Naive thymus-derived CD4-positive, alpha-beta T cell (primary cell): ENCODE measurements at regions not wholly inside any gene's neighbourhood (a gene's known extent, or its start where the extent isn't known, plus 50 kb on each side); places are given as distances from the start of the nearest gene placed in this dataset.

Source experiments
- ATAC-seq: fragments of 150-1000 bp; cut with Tn5 transposase; 2 replicates; pipeline ENCODE4 v1.10.0; 2021; ENCODE audit warnings: mild to moderate bottlenecking, moderate library complexity
- CTCF ChIA-PET: fragments of 350-600 bp; sonication (Branson Sonifier 250); formaldehyde crosslinking; loops from one replicate; lab custom pipeline; 2021; ENCODE audit warnings: antibody characterized with exemption; lab: Charles Lee
- POLR2A ChIA-PET: fragments of 350-600 bp; sonication (Branson Sonifier 250); formaldehyde crosslinking; loops from one replicate; lab custom pipeline; 2021; ENCODE audit warnings: antibody characterized with exemption, inconsistent platforms; lab: Charles Lee
- DNase-seq, 9 donors: peaks; one replicate each; pipeline versions ENCODE4 v3.0.0 to v3.0.0-alpha.2; 2020 to 2022; ENCODE audit warnings: mixed read lengths in 1 of 9
- H3K27ac ChIP-seq: one replicate; pipeline ENCODE4 v1.7.0; 2013; ENCODE audit warnings: mild to moderate bottlenecking, low read depth, low read length, moderate library complexity
- H3K27me3 ChIP-seq, 2 donors: one replicate each; pipeline ENCODE4 v1.7.0; 2013; ENCODE audit warnings: low read length in 2 of 2, mild to moderate bottlenecking in 2 of 2, moderate library complexity in 2 of 2; ENCODE audit not compliant: control insufficient read depth in 2 of 2, insufficient read depth in 2 of 2
- H3K36me3 ChIP-seq, 3 experiments: 1 replicate in 2 of 3; 2 replicates in 1 of 3; pipeline ENCODE4 v1.7.0; 2013; ENCODE audit warnings: low read length in 3 of 3, mild to moderate bottlenecking in 3 of 3, moderate library complexity in 1 of 3; ENCODE audit not compliant: insufficient read depth in 3 of 3, control insufficient read depth in 2 of 3
- H3K4me1 ChIP-seq, 2 donors: one replicate each; pipeline ENCODE4 v1.7.0; 2013; ENCODE audit warnings: low read length in 2 of 2, mild to moderate bottlenecking in 2 of 2, moderate library complexity in 1 of 2; ENCODE audit not compliant: control insufficient read depth in 2 of 2, insufficient read depth in 2 of 2
- H3K4me3 ChIP-seq: 2 replicates; pipeline ENCODE4 v1.7.0; 2013; ENCODE audit warnings: mild to moderate bottlenecking, low read length
- H3K9me3 ChIP-seq, 3 experiments: 1 replicate in 2 of 3; 2 replicates in 1 of 3; pipeline ENCODE4 v1.7.0; 2013; ENCODE audit warnings: low read length in 3 of 3; ENCODE audit not compliant: control insufficient read depth in 2 of 3
- H3K27ac Mint-ChIP-seq, 9 donors: one replicate each; pipeline ENCODE4 v1.8.0; 2020 to 2022; ENCODE audit warnings: mixed read lengths in 9 of 9, mild to moderate bottlenecking in 8 of 9, moderate library complexity in 5 of 9, inconsistent platforms in 2 of 9
- H3K27me3 Mint-ChIP-seq, 5 donors: one replicate each; pipeline ENCODE4 v1.8.0; 2021 to 2022; ENCODE audit warnings: mixed read lengths in 5 of 5, mild to moderate bottlenecking in 1 of 5
- H3K36me3 Mint-ChIP-seq, 5 donors: one replicate each; pipeline ENCODE4 v1.8.0; 2020 to 2022; ENCODE audit warnings: mixed read lengths in 5 of 5, mild to moderate bottlenecking in 3 of 5, inconsistent platforms in 1 of 5
- H3K4me1 Mint-ChIP-seq, 7 donors: one replicate each; pipeline ENCODE4 v1.8.0; 2020 to 2022; ENCODE audit warnings: mixed read lengths in 7 of 7, mild to moderate bottlenecking in 3 of 7, inconsistent platforms in 1 of 7
- H3K4me3 Mint-ChIP-seq, 10 donors: one replicate each; pipeline ENCODE4 v1.8.0; 2020 to 2022; ENCODE audit warnings: mild to moderate bottlenecking in 10 of 10, mixed read lengths in 10 of 10, moderate library complexity in 6 of 10, inconsistent platforms in 2 of 10
- H3K9me3 Mint-ChIP-seq, 11 donors: one replicate each; pipeline ENCODE4 v1.8.0; 2020 to 2022; ENCODE audit warnings: mixed read lengths in 11 of 11, mild to moderate bottlenecking in 4 of 11, inconsistent platforms in 1 of 11, moderate library complexity in 1 of 11
- intact Hi-C, 2 donors: fragments of 100-400 bp; cut with micrococcal nuclease; formaldehyde crosslinking; loops; one replicate each; pipeline ENCODE4 v1.15.1; 2023

GRCh38 chr13:85266771-85267170, 532.4 kb downstream of the SLITRK6 start:
- no peak overlapping the region for H3K4me3 Mint-ChIP-seq
- Histone ChIP-seq H3K27me3 (no peaks in the 10 kb centered on the region), H3K4me3 (no peak overlapping the region), H3K27ac (no peak overlapping the region), H3K4me1 (no peaks in the 10 kb centered on the region), H3K36me3 (no peaks in the 10 kb centered on the region), H3K9me3 (no peaks in the 10 kb centered on the region)
- no peak overlapping the region for H3K27ac Mint-ChIP-seq
- POLR2A ChIA-PET, result no interaction called here
- CTCF ChIA-PET, result no interaction called here
- no peak for DNase-seq
- H3K27me3 Mint-ChIP-seq, result no peaks in the 10 kb centered on the region
- no peaks in the 10 kb centered on the region for H3K36me3 Mint-ChIP-seq
- no peaks in the 10 kb centered on the region for H3K4me1 Mint-ChIP-seq
- intact Hi-C loops, result no loop called here
- peaks cover 1 to 18% (median 9%) of the 10 kb centered on the region in 11 donors for H3K9me3 Mint-ChIP-seq
- no peak for ATAC-seq

- Mint-ChIP-seq H3K9me3 (peaks cover 1 to 14% (median 7%) of the 10 kb centered on the region in 11 donors), H3K27ac (no peak overlapping the region), H3K36me3 (no peaks in the 10 kb centered on the region), H3K27me3 (no peaks in the 10 kb centered on the region), H3K4me3 (no peak overlapping the region), H3K4me1 (no peaks in the 10 kb centered on the region)
- H3K27me3 ChIP-seq, result no peaks in the 10 kb centered on the region
- H3K4me3 ChIP-seq, result no peak overlapping the region
- H3K4me1 ChIP-seq, result no peaks in the 10 kb centered on the region
- intact Hi-C loops, result no loop called here
- ChIA-PET CTCF (no interaction called here), POLR2A (no interaction called here)
- no peaks in the 10 kb centered on the region for H3K9me3 ChIP-seq
- H3K27ac ChIP-seq, result no peak overlapping the region
- H3K36me3 ChIP-seq, result no peaks in the 10 kb centered on the region
- ATAC-seq, result no peak
- DNase-seq, result no peak
Measured at GRCh38 chr13:85266331-85266730, 532.9 kb downstream of the SLITRK6 start.

- no peaks in the 10 kb centered on the region for H3K4me1 Mint-ChIP-seq
Measured at GRCh38 chr13:85265296-85265695, 533.9 kb downstream of the SLITRK6 start.

GRCh38 chr13:85262499-85262898, 536.7 kb downstream of the SLITRK6 start:
- no peaks in the 10 kb centered on the region for H3K27me3 ChIP-seq
- ATAC-seq (no peak), DNase-seq (no peak)
- no peaks in the 10 kb centered on the region for H3K27me3 Mint-ChIP-seq
- no peak overlapping the region for H3K27ac ChIP-seq
- H3K4me3 Mint-ChIP-seq, result no peak overlapping the region
- H3K27ac Mint-ChIP-seq, result no peak overlapping the region
- ChIA-PET POLR2A (no interaction called here), CTCF (no interaction called here)
- H3K4me1 Mint-ChIP-seq, result no peaks in the 10 kb centered on the region
- peaks cover 0 to 14% (median 3%) of the 10 kb centered on the region in 11 donors for H3K9me3 Mint-ChIP-seq
- H3K36me3 Mint-ChIP-seq, result no peaks in the 10 kb centered on the region
- H3K9me3 ChIP-seq, result no peaks in the 10 kb centered on the region
- H3K36me3 ChIP-seq, result no peaks in the 10 kb centered on the region
- no peak overlapping the region for H3K4me3 ChIP-seq
- intact Hi-C loops, result no loop called here
- H3K4me1 ChIP-seq, result no peaks in the 10 kb centered on the region

More at GRCh38 chr13:85265296-85265695, 533.9 kb downstream of the SLITRK6 start:
- H3K4me1 ChIP-seq, result no peaks in the 10 kb centered on the region
- POLR2A ChIA-PET, result no interaction called here
- Mint-ChIP-seq H3K9me3 (peaks cover 1 to 17% (median 7%) of the 10 kb centered on the region in 11 donors), H3K36me3 (no peaks in the 10 kb centered on the region), H3K27ac (no peak overlapping the region), H3K4me3 (no peak overlapping the region), H3K27me3 (no peaks in the 10 kb centered on the region)
- no peak overlapping the region for H3K27ac ChIP-seq
- no peak overlapping the region for H3K4me3 ChIP-seq
- no peaks in the 10 kb centered on the region for H3K36me3 ChIP-seq
- ATAC-seq, result no peak
- no peaks in the 10 kb centered on the region for H3K27me3 ChIP-seq
- CTCF ChIA-PET, result no interaction called here
- no peak for DNase-seq
- intact Hi-C loops, result no loop called here
- H3K9me3 ChIP-seq, result no peaks in the 10 kb centered on the region

GRCh38 chr13:85261757-85262346, 537.4 kb downstream of the SLITRK6 start:
- Histone ChIP-seq H3K4me1 (no peaks in the 10 kb centered on the region), H3K27ac (no peak overlapping the region), H3K36me3 (no peaks in the 10 kb centered on the region), H3K9me3 (no peaks in the 10 kb centered on the region), H3K4me3 (no peak overlapping the region), H3K27me3 (no peaks in the 10 kb centered on the region)
- Mint-ChIP-seq H3K27me3 (no peaks in the 10 kb centered on the region), H3K4me3 (no peak overlapping the region), H3K27ac (no peak overlapping the region), H3K36me3 (no peaks in the 10 kb centered on the region), H3K4me1 (no peaks in the 10 kb centered on the region), H3K9me3 (peaks cover 0 to 11% (median 2%) of the 10 kb centered on the region in 11 donors)
- intact Hi-C loops, result no loop called here
- ChIA-PET CTCF (no interaction called here), POLR2A (no interaction called here)
- ATAC-seq (no peak), DNase-seq (no peak)

GRCh38 chr13:85260896-85261295, 538.3 kb downstream of the SLITRK6 start:
- Mint-ChIP-seq H3K36me3 (no peaks in the 10 kb centered on the region), H3K9me3 (peaks cover 0 to 9% (median 0%) of the 10 kb centered on the region in 11 donors), H3K4me1 (no peaks in the 10 kb centered on the region), H3K27me3 (no peaks in the 10 kb centered on the region), H3K27ac (no peak overlapping the region), H3K4me3 (no peak overlapping the region)
- POLR2A ChIA-PET, result no interaction called here
- no peaks in the 10 kb centered on the region for H3K27me3 ChIP-seq
- CTCF ChIA-PET, result no interaction called here
- no peaks in the 10 kb centered on the region for H3K9me3 ChIP-seq
- ATAC-seq, result no peak
- intact Hi-C loops, result no loop called here
- H3K4me3 ChIP-seq, result no peak overlapping the region
- no peaks in the 10 kb centered on the region for H3K36me3 ChIP-seq
- DNase-seq, result no peak
- H3K27ac ChIP-seq, result no peak overlapping the region
- no peaks in the 10 kb centered on the region for H3K4me1 ChIP-seq

- intact Hi-C loops, result no loop called here
- H3K4me3 Mint-ChIP-seq, result no peak overlapping the region
Measured at GRCh38 chr13:85255978-85256377, 543.2 kb downstream of the SLITRK6 start.

More at GRCh38 chr13:85255978-85256377, 543.2 kb downstream of the SLITRK6 start:
- H3K36me3 ChIP-seq, result no peaks in the 10 kb centered on the region
- no peak for DNase-seq
- ChIA-PET POLR2A (no interaction called here), CTCF (no interaction called here)
- H3K36me3 Mint-ChIP-seq, result no peaks in the 10 kb centered on the region
- H3K9me3 Mint-ChIP-seq, result peaks cover 0 to 13% (median 2%) of the 10 kb centered on the region in 11 donors
- no peak overlapping the region for H3K4me3 ChIP-seq
- no peaks in the 10 kb centered on the region for H3K9me3 ChIP-seq
- no peaks in the 10 kb centered on the region for H3K27me3 Mint-ChIP-seq
- no peak overlapping the region for H3K27ac Mint-ChIP-seq
- ATAC-seq, result no peak
- no peaks in the 10 kb centered on the region for H3K4me1 Mint-ChIP-seq
- no peaks in the 10 kb centered on the region for H3K4me1 ChIP-seq
- H3K27ac ChIP-seq, result no peak overlapping the region
- no peaks in the 10 kb centered on the region for H3K27me3 ChIP-seq
